Hippocampal formation (tissue), 2 donors: ENCODE measurements at regions not wholly inside any gene's neighbourhood (a gene's known extent, or its start where the extent isn't known, plus 50 kb on each side); places are given as distances from the start of the nearest gene placed in this dataset.

Experiments used
- DNase-seq, 2 donors: peaks; one replicate each; lab custom pipeline; 2025; lab: John Stamatoyannopoulos, UW

- no peak for DNase-seq
Measured at GRCh38 chr4:136927172-136927571, 605.1 kb downstream of the PCDH18 start.

GRCh38 chr4:136925203-136925602 lies 607.1 kb downstream of the PCDH18 start:
- DNase-seq = no peak

- no peak for DNase-seq
Measured at GRCh38 chr4:136922066-136922465, 610.2 kb downstream of the PCDH18 start.

- no peak for DNase-seq
Measured at GRCh38 chr4:136920092-136920881, 612.0 kb downstream of the PCDH18 start.

GRCh38 chr4:136918772-136919171 lies 613.5 kb downstream of the PCDH18 start:
- no peak for DNase-seq

DNA sequence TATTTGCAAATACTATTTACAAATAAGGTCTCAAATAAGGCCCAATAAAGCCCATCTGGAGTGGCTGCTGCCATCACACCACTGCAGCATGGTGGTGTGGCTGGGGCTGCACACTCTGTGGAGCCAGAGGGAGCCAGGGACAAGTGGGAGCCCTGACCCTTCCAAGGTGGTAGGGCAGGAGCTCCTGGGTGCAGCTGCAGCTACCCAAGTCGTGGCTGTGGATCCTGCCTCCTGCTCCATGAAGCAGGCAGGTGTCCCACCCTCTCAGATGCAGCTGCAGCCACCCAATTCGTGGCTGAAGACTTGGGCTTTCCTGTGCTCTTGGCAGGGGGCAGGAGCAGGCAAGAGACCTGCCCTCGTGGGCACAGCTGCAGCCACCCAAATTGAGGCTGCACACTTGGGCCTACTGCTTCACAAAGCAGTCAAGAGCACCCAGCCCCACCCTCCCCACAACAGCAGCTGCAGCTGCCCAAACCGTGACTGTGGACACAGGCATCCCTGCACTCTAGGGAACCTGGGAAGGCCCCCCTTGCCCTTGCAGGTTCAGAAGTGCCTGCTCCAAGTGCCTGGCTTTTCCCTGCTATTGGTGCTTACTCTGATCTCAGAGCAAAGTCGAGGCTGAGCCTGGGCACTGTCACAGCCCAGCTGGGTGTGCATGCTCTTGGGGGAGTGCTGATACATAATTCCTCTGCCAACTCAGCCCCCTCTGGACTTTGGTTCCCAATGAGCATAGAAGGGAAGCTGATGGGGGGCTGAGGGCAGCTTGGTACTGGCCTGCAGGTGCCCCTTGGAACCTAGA lies 614.8 kb downstream of the PCDH18 start:
- DNase-seq = no peak

- no peak for DNase-seq
Measured at GRCh38 chr4:136909626-136910025, 622.7 kb downstream of the PCDH18 start.

GRCh38 chr4:136908122-136908521 lies 624.2 kb downstream of the PCDH18 start:
- no peak for DNase-seq

- no peak for DNase-seq
Measured at GRCh38 chr4:136900696-136901095, 631.6 kb downstream of the PCDH18 start.

DNA sequence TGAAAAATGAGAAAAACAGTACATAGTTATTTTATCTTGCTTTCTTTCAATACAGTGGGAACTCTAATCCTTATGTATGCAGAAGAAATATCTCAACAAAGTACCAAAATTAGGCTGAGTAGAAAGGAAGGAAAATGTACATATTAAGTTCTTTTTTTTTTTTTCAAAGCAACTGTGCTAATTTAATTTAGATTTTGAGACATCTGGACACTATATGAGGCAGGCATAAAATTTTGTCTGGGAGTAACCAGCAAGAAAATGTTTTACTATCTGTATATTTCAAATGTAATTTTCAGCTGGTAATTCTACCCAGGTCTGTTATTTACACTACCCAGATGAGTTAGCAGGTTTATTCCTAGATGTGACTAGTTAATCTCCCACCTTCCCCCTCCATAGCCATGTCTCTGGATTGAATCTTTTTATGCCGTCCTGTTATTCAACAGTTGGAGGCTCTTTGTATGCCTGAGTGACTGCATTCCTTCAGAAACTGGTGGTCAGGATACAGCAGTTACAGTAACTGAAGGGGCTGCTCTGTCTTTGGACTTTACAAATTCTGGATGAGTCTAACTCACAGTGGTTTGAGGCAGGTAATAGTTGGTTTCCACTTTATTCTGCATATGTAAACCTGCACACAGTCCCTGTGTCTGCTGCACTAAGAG lies 633.6 kb downstream of the PCDH18 start:
- no peak for DNase-seq

GRCh38 chr4:136893573-136893972 lies 638.7 kb downstream of the PCDH18 start:
- DNase-seq = no peak

DNA sequence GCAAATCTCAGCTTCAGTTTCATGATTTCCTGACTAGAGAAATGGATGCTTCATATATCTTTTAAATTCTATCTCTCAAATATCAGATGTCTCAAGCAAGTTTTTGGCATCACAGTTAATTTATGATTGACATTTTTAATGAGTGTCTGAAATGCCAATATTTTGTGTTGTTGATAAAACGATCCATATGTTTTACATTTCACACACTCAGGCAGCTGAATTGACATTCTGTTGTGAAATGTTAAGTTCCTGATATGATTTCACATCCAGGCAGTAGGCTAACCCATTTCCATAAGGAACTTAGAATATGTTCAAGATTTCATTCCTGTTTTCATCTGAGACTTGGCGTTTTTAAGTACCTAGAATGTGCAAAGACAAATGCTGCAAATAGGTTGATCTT lies 650.6 kb downstream of the PCDH18 start:
- DNase-seq = no peak

DNA sequence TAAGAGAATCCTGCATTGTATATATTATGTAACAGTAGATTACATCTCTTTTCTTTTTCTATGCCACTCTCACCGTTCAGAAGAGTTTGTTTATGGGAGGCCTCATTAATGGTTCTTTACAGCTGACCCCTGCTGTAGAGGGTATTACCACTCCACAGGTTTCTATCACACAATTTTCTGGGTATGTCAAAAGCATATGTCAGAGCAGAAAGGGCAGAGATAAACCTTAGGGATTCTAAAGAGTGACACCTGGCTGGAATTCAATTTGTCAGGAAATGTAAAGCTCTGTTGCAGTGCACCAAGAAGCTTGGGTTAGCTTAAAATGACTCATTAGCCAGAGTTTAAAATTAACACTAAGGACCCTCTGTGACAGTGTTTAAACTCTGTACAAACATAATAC lies 658.7 kb downstream of the PCDH18 start:
- DNase-seq = no peak

DNA sequence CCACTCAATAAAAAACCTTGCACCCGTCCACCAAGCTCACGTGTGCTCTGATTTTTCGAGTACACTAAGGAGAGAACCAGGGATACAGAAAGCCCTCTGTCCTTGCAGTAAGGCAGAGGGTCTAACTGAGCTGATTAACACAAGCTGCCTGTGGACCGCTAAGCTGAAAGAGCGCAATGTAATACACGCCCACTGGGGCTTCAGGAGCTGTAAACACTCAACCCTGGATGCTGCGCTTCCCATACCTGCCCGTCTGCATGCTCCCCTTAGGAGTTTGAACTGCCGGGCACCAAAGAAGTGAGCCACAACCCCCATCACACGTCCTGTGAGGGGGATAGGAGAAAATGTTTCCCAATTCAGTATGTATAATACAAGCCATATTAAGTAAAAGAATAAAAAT lies 664.8 kb downstream of the PCDH18 start:
- DNase-seq = no peak

GRCh38 chr4:136865526-136865925 lies 666.8 kb downstream of the PCDH18 start:
- DNase-seq = no peak

GRCh38 chr4:136864604-136865185 lies 667.6 kb downstream of the PCDH18 start:
- peak; percentile 2 to 78 for DNase-seq

- DNase-seq = peak in 1 of 2 donors; percentile 2
Measured at GRCh38 chr4:136863756-136864155, 668.5 kb downstream of the PCDH18 start.

DNA sequence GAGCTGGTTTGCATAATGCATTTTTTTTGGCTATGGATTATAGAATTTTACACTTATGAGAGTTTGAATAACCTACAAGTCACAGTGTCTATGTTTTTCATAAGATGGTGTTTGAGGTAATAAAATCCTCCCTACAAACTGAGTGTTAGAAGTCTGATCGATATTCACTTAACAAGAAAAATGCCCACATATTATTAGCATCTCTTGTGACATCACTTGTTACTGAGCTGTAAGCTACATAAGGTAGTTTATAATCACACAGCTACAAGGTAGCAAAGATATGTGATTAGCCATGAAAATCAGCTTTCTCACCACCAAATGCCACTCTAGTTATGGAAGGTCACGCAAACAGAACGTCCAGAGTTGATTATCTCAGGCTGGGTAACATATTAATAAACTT lies 669.6 kb downstream of the PCDH18 start:
- DNase-seq = no peak

- DNase-seq = no peak
Measured at GRCh38 chr4:136861091-136861490, 671.2 kb downstream of the PCDH18 start.

DNA sequence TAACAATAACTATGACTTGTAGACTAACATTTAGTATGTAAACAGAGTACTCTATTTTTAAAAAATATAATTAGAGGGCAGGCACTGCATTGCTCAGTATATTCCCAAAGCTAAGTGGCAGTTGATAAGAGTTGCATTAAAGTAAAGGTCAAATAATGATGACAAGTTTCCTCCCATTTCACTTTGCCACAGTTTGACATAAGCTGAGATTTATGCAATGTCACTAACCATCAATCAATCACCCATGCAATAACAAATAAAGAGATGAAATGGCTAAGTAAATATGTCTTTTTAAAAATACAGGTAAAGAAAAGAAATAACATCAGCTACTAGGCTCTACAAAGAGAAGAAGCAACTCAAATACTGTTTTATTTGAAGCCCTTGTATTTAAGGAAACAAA lies 673.4 kb downstream of the PCDH18 start:
- no peak for DNase-seq

- DNase-seq = no peak
Measured at GRCh38 chr4:136855886-136856285, 676.4 kb downstream of the PCDH18 start.

DNA sequence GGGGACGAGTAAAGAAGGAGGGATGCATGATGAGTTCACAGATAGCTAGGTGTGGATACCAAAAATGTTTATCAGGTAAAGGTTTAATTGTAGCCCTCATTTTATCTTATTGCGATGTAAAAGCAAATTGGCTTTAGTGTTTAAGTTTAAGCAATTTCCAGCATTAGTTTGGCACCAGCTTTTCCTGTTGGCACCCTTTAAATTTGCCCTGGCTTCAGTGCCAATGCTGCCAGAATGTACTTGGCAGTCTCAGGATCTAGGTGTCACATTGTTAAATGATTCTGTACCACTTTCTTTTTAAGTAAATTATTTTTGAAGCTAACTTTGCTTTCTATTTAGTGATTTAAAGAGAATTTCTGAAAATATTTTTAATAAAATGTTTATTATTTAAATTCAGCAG lies 681.8 kb downstream of the PCDH18 start:
- no peak for DNase-seq
